ENCODE measurements at regions not wholly inside any gene's neighbourhood (a gene's known extent, or its start where the extent isn't known, plus 50 kb on each side); places are given as distances from the start of the nearest gene placed in this dataset.
"Not testable (repeated sequence)": the region's sequence is repeated elsewhere in the genome, so short reads cannot be mapped to it uniquely, and the experiment has no call there.

GRCh38 chr10:133765308-133765707 is 138.7 kb upstream of the FRG2B start:
- TF ChIP-seq CTCF (IDR thresholded peaks at IDR 0.05); EZH2 (IDR thresholded peaks at IDR 0.05; ENCODE audit: borderline replicate concordance, insufficient read depth, low read depth, low read length, poor library complexity, severe bottlenecking): not testable (repeated sequence)
